ENCODE measurements at regions not wholly inside any gene's neighbourhood (a gene's known extent, or its start where the extent isn't known, plus 50 kb on each side); places are given as distances from the start of the nearest gene placed in this dataset.

DNA sequence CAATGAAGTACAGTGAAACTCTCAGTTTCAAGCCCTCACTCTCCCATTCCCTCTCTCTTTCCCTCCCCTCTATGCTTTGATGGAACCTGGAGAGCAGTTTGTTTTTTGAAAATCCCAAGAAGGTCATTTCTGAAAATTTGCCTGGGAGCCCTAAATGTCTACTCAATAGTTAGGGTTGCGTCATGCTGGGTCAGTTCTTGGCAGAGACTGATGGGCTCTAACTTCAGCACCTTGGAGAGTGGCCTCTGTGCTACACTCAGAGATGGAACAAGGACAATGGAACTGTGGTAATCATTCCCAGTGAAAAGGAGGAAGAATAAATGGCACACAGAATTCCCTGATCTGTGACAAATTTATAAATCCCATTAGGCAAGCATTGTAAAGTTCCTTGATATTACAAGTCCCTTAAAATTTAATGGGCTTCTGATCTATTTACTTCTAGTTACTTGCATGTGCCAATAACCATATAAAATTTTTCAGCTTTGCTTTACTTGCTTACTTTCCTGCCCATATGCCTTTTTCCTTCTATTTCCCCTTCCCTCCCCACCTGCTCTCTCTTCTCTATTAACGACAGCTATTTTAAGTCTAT is 182.9 kb upstream of the KCND3 start (continued):
- TF ChIP-seq, protein P1, sequence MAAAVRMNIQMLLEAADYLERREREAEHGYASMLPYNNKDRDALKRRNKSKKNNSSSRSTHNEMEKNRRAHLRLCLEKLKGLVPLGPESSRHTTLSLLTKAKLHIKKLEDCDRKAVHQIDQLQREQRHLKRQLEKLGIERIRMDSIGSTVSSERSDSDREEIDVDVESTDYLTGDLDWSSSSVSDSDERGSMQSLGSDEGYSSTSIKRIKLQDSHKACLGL (CRISPR knock-in tag; IDR thresholded peaks at IDR 0.05; ENCODE audit: borderline replicate concordance, poor library complexity, severe bottlenecking), result no peak
- TF ChIP-seq ZNF124 (CRISPR knock-in tag; IDR thresholded peaks at IDR 0.05), result no peak
- no peak for TF ChIP-seq U2AF2 (optimal IDR thresholded peaks at IDR 0.05; ENCODE audit: low read depth, low read length)
- no peak for TF ChIP-seq ZKSCAN3 (CRISPR knock-in tag; IDR thresholded peaks at IDR 0.05)
- TF ChIP-seq KLF6 (CRISPR knock-in tag; IDR thresholded peaks at IDR 0.05; ENCODE audit: borderline replicate concordance), result 0 out of 2 replicates have a peak, but pooled peaks have one; percentile 29
- TF ChIP-seq, protein P2, sequence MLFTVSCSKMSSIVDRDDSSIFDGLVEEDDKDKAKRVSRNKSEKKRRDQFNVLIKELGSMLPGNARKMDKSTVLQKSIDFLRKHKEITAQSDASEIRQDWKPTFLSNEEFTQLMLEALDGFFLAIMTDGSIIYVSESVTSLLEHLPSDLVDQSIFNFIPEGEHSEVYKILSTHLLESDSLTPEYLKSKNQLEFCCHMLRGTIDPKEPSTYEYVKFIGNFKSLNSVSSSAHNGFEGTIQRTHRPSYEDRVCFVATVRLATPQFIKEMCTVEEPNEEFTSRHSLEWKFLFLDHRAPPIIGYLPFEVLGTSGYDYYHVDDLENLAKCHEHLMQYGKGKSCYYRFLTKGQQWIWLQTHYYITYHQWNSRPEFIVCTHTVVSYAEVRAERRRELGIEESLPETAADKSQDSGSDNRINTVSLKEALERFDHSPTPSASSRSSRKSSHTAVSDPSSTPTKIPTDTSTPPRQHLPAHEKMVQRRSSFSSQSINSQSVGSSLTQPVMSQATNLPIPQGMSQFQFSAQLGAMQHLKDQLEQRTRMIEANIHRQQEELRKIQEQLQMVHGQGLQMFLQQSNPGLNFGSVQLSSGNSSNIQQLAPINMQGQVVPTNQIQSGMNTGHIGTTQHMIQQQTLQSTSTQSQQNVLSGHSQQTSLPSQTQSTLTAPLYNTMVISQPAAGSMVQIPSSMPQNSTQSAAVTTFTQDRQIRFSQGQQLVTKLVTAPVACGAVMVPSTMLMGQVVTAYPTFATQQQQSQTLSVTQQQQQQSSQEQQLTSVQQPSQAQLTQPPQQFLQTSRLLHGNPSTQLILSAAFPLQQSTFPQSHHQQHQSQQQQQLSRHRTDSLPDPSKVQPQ (CRISPR knock-in tag; IDR thresholded peaks at IDR 0.05; ENCODE audit: borderline replicate concordance), result no peak
- TF ChIP-seq, protein P3, sequence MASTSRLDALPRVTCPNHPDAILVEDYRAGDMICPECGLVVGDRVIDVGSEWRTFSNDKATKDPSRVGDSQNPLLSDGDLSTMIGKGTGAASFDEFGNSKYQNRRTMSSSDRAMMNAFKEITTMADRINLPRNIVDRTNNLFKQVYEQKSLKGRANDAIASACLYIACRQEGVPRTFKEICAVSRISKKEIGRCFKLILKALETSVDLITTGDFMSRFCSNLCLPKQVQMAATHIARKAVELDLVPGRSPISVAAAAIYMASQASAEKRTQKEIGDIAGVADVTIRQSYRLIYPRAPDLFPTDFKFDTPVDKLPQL (IDR thresholded peaks at IDR 0.05; ENCODE audit: extremely low read depth, insufficient read length), result no peak
- no peak for TF ChIP-seq FIP1L1 (IDR thresholded peaks at IDR 0.05; ENCODE audit: low read depth, low read length, poor library complexity, severe bottlenecking)
- peak; percentile 92 for TF ChIP-seq ZNF644 (tag; IDR thresholded peaks at IDR 0.05; ENCODE audit: low read depth)
- TF ChIP-seq CTBP1 (IDR thresholded peaks at IDR 0.05; ENCODE audit: borderline replicate concordance), result 0 out of 2 replicates have a peak, but pooled peaks have one; percentile 23
- TF ChIP-seq MTA2 (IDR thresholded peaks at IDR 0.05; ENCODE audit: low read depth), result no peak
- TF ChIP-seq ATF7 (IDR thresholded peaks at IDR 0.05), result peak; percentile 55; the same call in 1 of the 2 replicates
- TF ChIP-seq, protein P4, sequence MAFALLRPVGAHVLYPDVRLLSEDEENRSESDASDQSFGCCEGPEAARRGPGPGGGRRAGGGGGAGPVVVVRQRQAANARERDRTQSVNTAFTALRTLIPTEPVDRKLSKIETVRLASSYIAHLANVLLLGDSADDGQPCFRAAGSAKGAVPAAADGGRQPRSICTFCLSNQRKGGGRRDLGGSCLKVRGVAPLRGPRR (CRISPR knock-in tag; IDR thresholded peaks at IDR 0.05), result 0 out of 2 replicates have a peak, but pooled peaks have one; percentile 50
- TF ChIP-seq, protein P5, sequence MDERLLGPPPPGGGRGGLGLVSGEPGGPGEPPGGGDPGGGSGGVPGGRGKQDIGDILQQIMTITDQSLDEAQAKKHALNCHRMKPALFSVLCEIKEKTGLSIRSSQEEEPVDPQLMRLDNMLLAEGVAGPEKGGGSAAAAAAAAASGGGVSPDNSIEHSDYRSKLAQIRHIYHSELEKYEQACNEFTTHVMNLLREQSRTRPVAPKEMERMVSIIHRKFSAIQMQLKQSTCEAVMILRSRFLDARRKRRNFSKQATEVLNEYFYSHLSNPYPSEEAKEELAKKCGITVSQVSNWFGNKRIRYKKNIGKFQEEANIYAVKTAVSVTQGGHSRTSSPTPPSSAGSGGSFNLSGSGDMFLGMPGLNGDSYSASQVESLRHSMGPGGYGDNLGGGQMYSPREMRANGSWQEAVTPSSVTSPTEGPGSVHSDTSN (CRISPR knock-in tag; IDR thresholded peaks at IDR 0.05; ENCODE audit: low read depth), result no peak
- TF ChIP-seq, protein P5 (tag; conservative IDR thresholded peaks at IDR 0.05; ENCODE audit: low read depth), result peak; percentile 83
- TF ChIP-seq FOXK1 (CRISPR knock-in tag; IDR thresholded peaks at IDR 0.05; ENCODE audit: borderline replicate concordance), result no peak
- peak; percentile 23; the same call in 1 of the 2 replicates for TF ChIP-seq JUN (IDR thresholded peaks at IDR 0.05; ENCODE audit: borderline replicate concordance, low read depth, low read length)
- no peak for TF ChIP-seq JUN (CRISPR knock-in tag; IDR thresholded peaks at IDR 0.05; ENCODE audit: borderline replicate concordance)
- TF ChIP-seq HNRNPUL1 (IDR thresholded peaks at IDR 0.05; ENCODE audit: low read length), result no peak
- TF ChIP-seq CHD1 (IDR thresholded peaks at IDR 0.05; ENCODE audit: low read length), result no peak
- no peak for TF ChIP-seq NELFE (IDR thresholded peaks at IDR 0.05; ENCODE audit: insufficient read depth, insufficient read length)
- 0 out of 2 replicates have a peak, but pooled peaks have one; percentile 35 for TF ChIP-seq ZNF212 (CRISPR knock-in tag; IDR thresholded peaks at IDR 0.05)

All from K562 (cell line).